ENCODE measurements at regions not wholly inside any gene's neighbourhood (a gene's known extent, or its start where the extent isn't known, plus 50 kb on each side); places are given as distances from the start of the nearest gene placed in this dataset.

DNA sequence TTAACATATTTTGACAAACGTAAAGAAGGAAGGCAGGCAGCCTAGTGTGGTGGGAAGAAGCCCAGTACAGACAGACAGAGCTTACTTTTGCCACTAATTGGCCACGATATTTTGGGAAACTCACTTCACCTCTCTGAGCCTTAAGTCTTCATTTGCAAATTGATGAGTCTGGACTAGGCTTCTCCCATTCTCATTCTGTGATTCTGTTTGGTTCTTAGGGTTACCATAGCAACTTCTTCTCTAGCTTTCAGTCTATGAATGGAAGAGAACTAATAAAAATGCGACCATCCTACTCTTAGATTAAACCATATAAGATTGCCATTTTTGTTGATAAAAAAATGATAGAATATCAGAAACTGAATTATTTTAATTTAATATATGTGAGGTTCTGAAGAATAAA is 210.5 kb downstream of the SNAPC1 start:
- no peaks in the 10 kb centered on the region for H3K36me3 ChIP-seq (ENCODE audit: insufficient read depth)
- H4K20me1 ChIP-seq (ENCODE audit: insufficient read depth): no peaks in the 10 kb centered on the region
- TF ChIP-seq, protein P1, sequence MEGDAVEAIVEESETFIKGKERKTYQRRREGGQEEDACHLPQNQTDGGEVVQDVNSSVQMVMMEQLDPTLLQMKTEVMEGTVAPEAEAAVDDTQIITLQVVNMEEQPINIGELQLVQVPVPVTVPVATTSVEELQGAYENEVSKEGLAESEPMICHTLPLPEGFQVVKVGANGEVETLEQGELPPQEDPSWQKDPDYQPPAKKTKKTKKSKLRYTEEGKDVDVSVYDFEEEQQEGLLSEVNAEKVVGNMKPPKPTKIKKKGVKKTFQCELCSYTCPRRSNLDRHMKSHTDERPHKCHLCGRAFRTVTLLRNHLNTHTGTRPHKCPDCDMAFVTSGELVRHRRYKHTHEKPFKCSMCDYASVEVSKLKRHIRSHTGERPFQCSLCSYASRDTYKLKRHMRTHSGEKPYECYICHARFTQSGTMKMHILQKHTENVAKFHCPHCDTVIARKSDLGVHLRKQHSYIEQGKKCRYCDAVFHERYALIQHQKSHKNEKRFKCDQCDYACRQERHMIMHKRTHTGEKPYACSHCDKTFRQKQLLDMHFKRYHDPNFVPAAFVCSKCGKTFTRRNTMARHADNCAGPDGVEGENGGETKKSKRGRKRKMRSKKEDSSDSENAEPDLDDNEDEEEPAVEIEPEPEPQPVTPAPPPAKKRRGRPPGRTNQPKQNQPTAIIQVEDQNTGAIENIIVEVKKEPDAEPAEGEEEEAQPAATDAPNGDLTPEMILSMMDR (conservative IDR thresholded peaks at IDR 0.05; ENCODE audit: low read depth, low read length): no peak
- no peak overlapping the region for H2AFZ ChIP-seq (ENCODE audit: low read depth)
- H3K27ac ChIP-seq: no peak overlapping the region
- H3K4me3 ChIP-seq (IDR thresholded peaks at IDR 0.05; ENCODE audit: insufficient read depth, low read depth, low read length): no peak overlapping the region
- H3K4me1 ChIP-seq (ENCODE audit: low read depth, poor library complexity, severe bottlenecking): no peaks in the 10 kb centered on the region
- no peak overlapping the region for H3K9ac ChIP-seq
- no peaks in the 10 kb centered on the region for H3K79me2 ChIP-seq (ENCODE audit: insufficient read depth, low read depth)
- H3K4me2 ChIP-seq: no peak overlapping the region
- no peaks in the 10 kb centered on the region for H3K27me3 ChIP-seq (ENCODE audit: insufficient read depth, low read depth)

DNA sequence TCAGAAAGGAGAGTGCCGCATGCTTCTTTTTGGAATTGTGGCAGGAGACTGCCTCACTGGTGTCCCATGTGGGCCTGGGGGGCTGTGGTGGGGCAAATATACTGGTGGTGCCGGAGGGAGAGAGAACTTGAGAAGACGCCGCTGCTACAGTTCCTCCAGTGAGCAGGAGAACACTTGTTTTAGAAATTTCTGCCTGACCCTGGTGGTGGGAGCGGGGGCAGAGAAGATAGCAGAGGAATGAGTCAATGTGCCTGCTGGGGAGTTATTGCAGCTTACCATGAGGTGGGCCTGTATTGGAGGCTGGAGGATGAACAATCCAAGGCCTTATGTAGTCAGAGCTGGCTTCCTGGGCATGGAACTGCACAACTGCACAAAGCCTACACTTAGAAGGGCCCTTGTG is 211.8 kb downstream of the SNAPC1 start:
- no peaks in the 10 kb centered on the region for H3K79me2 ChIP-seq (ENCODE audit: insufficient read depth, low read depth)
- no peak overlapping the region for H3K27ac ChIP-seq
- H3K4me2 ChIP-seq: no peak overlapping the region
- no peak overlapping the region for H2AFZ ChIP-seq (ENCODE audit: low read depth)
- no peaks in the 10 kb centered on the region for H3K36me3 ChIP-seq (ENCODE audit: insufficient read depth)
- H3K4me1 ChIP-seq (ENCODE audit: low read depth, poor library complexity, severe bottlenecking): no peaks in the 10 kb centered on the region
- TF ChIP-seq, protein P1 (conservative IDR thresholded peaks at IDR 0.05; ENCODE audit: low read depth, low read length): no peak
- no peak overlapping the region for H3K9ac ChIP-seq
- H3K4me3 ChIP-seq (IDR thresholded peaks at IDR 0.05; ENCODE audit: insufficient read depth, low read depth, low read length): no peak overlapping the region
- no peaks in the 10 kb centered on the region for H3K27me3 ChIP-seq (ENCODE audit: insufficient read depth, low read depth)
- H4K20me1 ChIP-seq (ENCODE audit: insufficient read depth): no peaks in the 10 kb centered on the region

DNA sequence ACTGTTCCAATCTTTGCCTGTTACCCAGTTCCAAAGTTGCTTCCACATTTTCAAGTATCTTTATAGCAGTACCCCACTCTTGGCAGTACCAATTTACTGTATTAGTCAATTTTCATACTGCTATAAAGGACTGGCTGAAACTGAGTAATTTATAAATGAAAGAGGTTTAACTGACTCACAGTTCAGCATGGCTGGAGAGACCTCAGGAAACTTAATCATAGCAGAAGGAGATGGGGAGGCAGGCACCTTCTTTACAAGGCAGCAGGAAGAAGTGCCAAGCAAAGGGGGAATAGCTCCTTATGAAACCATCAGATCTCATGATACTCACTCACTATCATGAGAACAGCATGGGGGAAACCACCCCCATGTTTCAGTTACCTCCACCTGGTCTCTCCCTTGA is 215.0 kb downstream of the SNAPC1 start:
- Histone ChIP-seq H3K27ac (no peak overlapping the region), H2AFZ (ENCODE audit: low read depth) (no peak overlapping the region), H3K9ac (no peak overlapping the region), H3K36me3 (ENCODE audit: insufficient read depth) (no peaks in the 10 kb centered on the region), H3K27me3 (ENCODE audit: insufficient read depth, low read depth) (no peaks in the 10 kb centered on the region), H3K4me3 (IDR thresholded peaks at IDR 0.05; ENCODE audit: insufficient read depth, low read depth, low read length) (no peak overlapping the region), H3K79me2 (ENCODE audit: insufficient read depth, low read depth) (no peaks in the 10 kb centered on the region), H3K4me2 (no peak overlapping the region), H3K4me1 (ENCODE audit: low read depth, poor library complexity, severe bottlenecking) (no peaks in the 10 kb centered on the region), H4K20me1 (ENCODE audit: insufficient read depth) (no peaks in the 10 kb centered on the region)
- TF ChIP-seq, protein P1 (conservative IDR thresholded peaks at IDR 0.05; ENCODE audit: low read depth, low read length): no peak

DNA sequence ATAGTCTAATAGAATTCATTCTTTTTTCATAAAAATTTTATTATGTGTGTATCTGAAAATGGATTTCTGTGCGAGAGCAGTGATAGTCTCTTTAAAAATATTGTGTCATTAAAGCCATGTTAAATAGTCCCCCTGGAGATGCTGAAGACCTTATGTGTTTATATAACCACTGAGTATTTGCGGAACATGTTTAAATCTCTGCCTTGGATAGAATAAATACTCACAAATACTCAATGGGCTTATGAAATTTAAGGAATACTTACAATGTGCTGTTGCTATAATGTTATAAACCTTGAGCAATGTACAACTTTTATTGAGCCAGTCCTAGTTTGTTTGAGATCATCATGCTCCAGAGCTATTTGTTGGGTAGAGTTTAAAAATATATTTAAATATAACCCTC is 226.0 kb downstream of the SNAPC1 start:
- H3K4me3 ChIP-seq (IDR thresholded peaks at IDR 0.05; ENCODE audit: insufficient read depth, low read depth, low read length): no peak overlapping the region
- H3K4me2 ChIP-seq: no peak overlapping the region
- TF ChIP-seq, protein P1 (conservative IDR thresholded peaks at IDR 0.05; ENCODE audit: low read depth, low read length): no peak
- H3K27me3 ChIP-seq (ENCODE audit: insufficient read depth, low read depth): no peaks in the 10 kb centered on the region
- H3K4me1 ChIP-seq (ENCODE audit: low read depth, poor library complexity, severe bottlenecking): no peaks in the 10 kb centered on the region
- no peak overlapping the region for H3K27ac ChIP-seq
- H3K9ac ChIP-seq: no peak overlapping the region
- H2AFZ ChIP-seq (ENCODE audit: low read depth): no peak overlapping the region
- H4K20me1 ChIP-seq (ENCODE audit: insufficient read depth): no peaks in the 10 kb centered on the region
- H3K36me3 ChIP-seq (ENCODE audit: insufficient read depth): no peaks in the 10 kb centered on the region
- no peaks in the 10 kb centered on the region for H3K79me2 ChIP-seq (ENCODE audit: insufficient read depth, low read depth)

DNA sequence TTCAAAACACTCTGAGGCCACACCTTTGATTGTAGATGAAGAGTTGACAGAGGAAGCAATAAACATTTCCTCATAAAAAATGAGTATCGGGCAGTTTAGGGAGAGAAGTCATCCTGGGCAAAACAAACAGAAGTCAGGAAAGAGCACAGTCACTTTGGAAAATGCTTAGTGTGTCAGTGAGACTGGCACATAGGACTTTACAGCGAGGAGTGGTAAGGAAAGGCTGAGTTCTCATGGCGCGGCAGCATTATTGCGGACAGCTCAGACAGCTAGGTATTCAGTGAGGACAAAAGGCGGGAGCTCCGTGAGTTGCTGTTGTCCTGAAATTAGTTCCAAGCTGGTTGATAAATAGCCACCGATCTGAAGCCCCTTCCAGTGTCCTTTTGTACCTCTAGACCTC is 229.9 kb downstream of the SNAPC1 start:
- Histone ChIP-seq H2AFZ (ENCODE audit: low read depth) (no peak overlapping the region), H3K27me3 (ENCODE audit: insufficient read depth, low read depth) (no peaks in the 10 kb centered on the region), H3K4me1 (ENCODE audit: low read depth, poor library complexity, severe bottlenecking) (no peaks in the 10 kb centered on the region), H3K27ac (no peak overlapping the region), H3K36me3 (ENCODE audit: insufficient read depth) (no peaks in the 10 kb centered on the region), H3K79me2 (ENCODE audit: insufficient read depth, low read depth) (no peaks in the 10 kb centered on the region), H3K4me3 (IDR thresholded peaks at IDR 0.05; ENCODE audit: insufficient read depth, low read depth, low read length) (no peak overlapping the region), H3K4me2 (no peak overlapping the region), H4K20me1 (ENCODE audit: insufficient read depth) (no peaks in the 10 kb centered on the region), H3K9ac (no peak overlapping the region)
- TF ChIP-seq, protein P1 (conservative IDR thresholded peaks at IDR 0.05; ENCODE audit: low read depth, low read length): no peak

Data from KMS-11 (cell line).